HL-60 (cell line): ENCODE measurements at regions not wholly inside any gene's neighbourhood (a gene's known extent, or its start where the extent isn't known, plus 50 kb on each side); places are given as distances from the start of the nearest gene placed in this dataset.
"Not testable (repeated sequence)": the region's sequence is repeated elsewhere in the genome, so short reads cannot be mapped to it uniquely, and the experiment has no call there.

Source experiments
- DNase-seq, 2 experiments: peaks; one replicate each; pipeline ENCODE4 v3.0.0-alpha.2; 2010 to 2020; ENCODE audit warnings: low read depth in 1 of 2, low spot score in 1 of 2
- H3K27ac ChIP-seq: fragments of 250-450 bp; sonication (Bioruptor Pico); replicated peaks from 2 replicates; pipeline ENCODE4 v1.5.1; 2020; ENCODE audit warnings: mild to moderate bottlenecking, moderate library complexity
- H3K27me3 ChIP-seq: fragments of 250-450 bp; sonication (Bioruptor Pico); 2 replicates; pipeline ENCODE4 v1.5.1; 2021; ENCODE audit warnings: mild to moderate bottlenecking, moderate library complexity; ENCODE audit not compliant: insufficient read depth, poor library complexity, severe bottlenecking
- H3K4me3 ChIP-seq: replicated peaks from 2 replicates; pipeline ENCODE4 v1.5.1; 2011; ENCODE audit warnings: mild to moderate bottlenecking, control low read depth, low read length; ENCODE audit not compliant: insufficient read depth
- GABPA ChIP-seq: IDR thresholded peaks from 2 replicates; pipeline ENCODE4 v1.6.1; 2012; ENCODE audit warnings: low read depth
- POLR2AphosphoS5 ChIP-seq: IDR thresholded peaks from 2 replicates; pipeline ENCODE4 v1.6.1; 2012; ENCODE audit warnings: low read depth
- SPI1 ChIP-seq: IDR thresholded peaks from 2 replicates; pipeline ENCODE4 v1.6.1; 2012; ENCODE audit warnings: low read depth, mild to moderate bottlenecking, borderline replicate concordance
- TF ChIP-seq, protein P1 (sequence below): IDR thresholded peaks from 2 replicates; pipeline ENCODE4 v1.6.1; 2012; ENCODE audit warnings: low read depth; ENCODE audit not compliant: insufficient replicate concordance
- TF ChIP-seq, protein P2 (sequence below): IDR thresholded peaks from one replicate; pipeline ENCODE4 v1.5.1; 2011; ENCODE audit warnings: low read length, control low read depth, inconsistent platforms; ENCODE audit not compliant: insufficient read depth

DNA sequence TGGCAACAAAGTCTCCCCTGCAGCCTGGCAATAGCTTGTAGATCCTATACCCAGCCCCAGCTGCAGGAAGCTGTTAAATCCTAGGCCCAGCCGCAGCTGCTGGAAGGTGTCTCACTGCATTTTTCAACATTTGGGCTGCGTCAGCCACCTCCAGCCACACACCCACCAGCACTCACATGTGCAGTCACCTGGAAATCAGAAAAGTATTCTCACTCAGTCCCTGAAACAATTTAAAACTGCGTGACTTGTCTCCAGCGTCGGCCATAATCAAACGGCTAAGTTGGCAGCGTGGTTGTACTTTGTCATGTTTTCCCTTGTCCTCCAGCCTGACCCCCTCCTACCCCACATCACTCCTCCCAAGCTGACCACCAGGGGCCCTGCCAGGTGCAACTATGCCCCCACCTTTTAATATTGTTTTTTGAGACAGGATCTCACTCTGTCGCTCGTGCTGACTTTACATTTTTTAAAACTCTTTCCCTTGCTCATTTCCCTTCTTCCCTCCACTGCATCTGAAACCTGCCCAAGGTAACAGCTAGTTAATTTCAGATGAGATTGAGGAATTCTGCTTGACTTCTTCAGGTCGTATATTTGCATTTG lies 97.2 kb upstream of the FRG1 start:
- DNase-seq: no peak
- no peaks in the 10 kb centered on the region for H3K27me3 ChIP-seq
- H3K4me3 ChIP-seq: no peak overlapping the region
- no peak overlapping the region for H3K27ac ChIP-seq
- TF ChIP-seq SPI1 (no peak), GABPA (no peak), POLR2AphosphoS5 (no peak)
- TF ChIP-seq, protein P1, sequence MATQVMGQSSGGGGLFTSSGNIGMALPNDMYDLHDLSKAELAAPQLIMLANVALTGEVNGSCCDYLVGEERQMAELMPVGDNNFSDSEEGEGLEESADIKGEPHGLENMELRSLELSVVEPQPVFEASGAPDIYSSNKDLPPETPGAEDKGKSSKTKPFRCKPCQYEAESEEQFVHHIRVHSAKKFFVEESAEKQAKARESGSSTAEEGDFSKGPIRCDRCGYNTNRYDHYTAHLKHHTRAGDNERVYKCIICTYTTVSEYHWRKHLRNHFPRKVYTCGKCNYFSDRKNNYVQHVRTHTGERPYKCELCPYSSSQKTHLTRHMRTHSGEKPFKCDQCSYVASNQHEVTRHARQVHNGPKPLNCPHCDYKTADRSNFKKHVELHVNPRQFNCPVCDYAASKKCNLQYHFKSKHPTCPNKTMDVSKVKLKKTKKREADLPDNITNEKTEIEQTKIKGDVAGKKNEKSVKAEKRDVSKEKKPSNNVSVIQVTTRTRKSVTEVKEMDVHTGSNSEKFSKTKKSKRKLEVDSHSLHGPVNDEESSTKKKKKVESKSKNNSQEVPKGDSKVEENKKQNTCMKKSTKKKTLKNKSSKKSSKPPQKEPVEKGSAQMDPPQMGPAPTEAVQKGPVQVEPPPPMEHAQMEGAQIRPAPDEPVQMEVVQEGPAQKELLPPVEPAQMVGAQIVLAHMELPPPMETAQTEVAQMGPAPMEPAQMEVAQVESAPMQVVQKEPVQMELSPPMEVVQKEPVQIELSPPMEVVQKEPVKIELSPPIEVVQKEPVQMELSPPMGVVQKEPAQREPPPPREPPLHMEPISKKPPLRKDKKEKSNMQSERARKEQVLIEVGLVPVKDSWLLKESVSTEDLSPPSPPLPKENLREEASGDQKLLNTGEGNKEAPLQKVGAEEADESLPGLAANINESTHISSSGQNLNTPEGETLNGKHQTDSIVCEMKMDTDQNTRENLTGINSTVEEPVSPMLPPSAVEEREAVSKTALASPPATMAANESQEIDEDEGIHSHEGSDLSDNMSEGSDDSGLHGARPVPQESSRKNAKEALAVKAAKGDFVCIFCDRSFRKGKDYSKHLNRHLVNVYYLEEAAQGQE: no peak
- TF ChIP-seq, protein P2, sequence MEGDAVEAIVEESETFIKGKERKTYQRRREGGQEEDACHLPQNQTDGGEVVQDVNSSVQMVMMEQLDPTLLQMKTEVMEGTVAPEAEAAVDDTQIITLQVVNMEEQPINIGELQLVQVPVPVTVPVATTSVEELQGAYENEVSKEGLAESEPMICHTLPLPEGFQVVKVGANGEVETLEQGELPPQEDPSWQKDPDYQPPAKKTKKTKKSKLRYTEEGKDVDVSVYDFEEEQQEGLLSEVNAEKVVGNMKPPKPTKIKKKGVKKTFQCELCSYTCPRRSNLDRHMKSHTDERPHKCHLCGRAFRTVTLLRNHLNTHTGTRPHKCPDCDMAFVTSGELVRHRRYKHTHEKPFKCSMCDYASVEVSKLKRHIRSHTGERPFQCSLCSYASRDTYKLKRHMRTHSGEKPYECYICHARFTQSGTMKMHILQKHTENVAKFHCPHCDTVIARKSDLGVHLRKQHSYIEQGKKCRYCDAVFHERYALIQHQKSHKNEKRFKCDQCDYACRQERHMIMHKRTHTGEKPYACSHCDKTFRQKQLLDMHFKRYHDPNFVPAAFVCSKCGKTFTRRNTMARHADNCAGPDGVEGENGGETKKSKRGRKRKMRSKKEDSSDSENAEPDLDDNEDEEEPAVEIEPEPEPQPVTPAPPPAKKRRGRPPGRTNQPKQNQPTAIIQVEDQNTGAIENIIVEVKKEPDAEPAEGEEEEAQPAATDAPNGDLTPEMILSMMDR: no peak

DNA sequence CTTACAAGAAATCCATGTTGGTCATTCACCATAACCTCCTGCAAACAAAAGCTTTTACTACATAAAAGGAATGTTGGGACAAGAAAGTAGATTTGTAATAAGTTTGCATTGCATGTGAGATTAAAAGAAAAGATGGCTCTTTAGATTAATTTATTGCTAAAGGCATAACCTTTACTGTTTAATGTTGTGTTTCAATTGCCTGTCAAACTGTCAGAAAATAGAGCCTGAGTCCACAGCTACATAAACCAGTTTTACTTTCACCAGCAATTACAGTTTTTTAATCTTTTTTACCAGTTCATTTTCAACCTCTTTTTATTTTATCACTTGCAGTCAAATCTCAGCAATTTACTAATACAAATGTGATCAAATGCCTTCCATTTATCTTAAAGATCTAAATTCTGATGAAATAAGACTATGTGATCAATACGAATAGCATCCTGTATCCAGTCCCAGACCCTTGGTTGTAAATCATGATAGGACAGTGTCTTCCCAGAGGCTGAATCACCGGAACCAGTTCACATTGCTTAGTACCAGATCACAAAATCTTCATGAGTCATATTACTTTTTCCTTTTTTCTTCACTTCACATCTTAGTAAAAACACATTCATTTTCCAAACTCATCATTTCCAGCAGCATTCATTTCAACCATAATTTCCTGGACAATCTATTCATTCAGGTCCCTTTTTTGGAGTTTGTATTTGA lies 95.4 kb upstream of the FRG1 start:
- DNase-seq: no peak

DNA sequence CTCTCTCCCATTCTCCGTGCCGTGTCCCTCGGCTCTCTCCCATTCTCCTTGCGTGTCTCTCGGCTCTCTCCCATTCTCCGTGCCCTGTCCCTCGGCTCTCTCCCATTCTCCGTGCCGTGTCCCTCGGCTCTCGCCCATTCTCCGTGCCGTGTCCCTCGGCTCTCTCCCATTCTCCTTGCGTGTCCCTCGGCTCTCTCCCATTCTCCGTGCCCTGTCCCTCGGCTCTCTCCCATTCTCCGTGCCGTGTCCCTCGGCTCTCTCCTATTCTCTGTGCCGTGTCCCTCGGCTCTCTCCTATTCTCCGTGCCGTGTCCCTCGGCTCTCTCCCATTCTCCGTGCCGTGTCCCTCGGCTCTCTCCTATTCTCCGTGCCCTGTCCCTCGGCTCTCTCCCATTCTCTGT lies 94.6 kb upstream of the FRG1 start:
- H3K27me3 ChIP-seq, DNase-seq, H3K4me3 ChIP-seq, H3K27ac ChIP-seq: not testable (repeated sequence)

More for the DNA sequence above, 95.4 kb upstream of the FRG1 start:
- no peak overlapping the region for H3K27ac ChIP-seq
- no peaks in the 10 kb centered on the region for H3K27me3 ChIP-seq
- no peak for TF ChIP-seq SPI1
- TF ChIP-seq, protein P2: no peak
- TF ChIP-seq, protein P1: no peak
- no peak overlapping the region for H3K4me3 ChIP-seq

DNA sequence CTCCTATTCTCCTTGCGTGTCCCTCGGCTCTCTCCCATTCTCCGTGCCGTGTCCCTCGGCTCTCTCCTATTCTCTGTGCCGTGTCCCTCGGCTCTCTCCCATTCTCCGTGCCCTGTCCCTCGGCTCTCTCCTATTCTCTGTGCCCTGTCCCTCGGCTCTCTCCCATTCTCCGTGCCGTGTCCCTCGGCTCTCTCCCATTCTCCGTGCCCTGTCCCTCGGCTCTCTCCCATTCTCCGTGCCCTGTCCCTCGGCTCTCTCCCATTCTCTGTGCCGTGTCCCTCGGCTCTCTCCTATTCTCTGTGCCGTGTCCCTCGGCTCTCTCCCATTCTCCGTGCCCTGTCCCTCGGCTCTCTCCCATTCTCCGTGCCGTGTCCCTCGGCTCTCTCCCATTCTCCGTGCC lies 94.1 kb upstream of the FRG1 start:
- not testable (repeated sequence) for H3K27ac ChIP-seq, DNase-seq, H3K27me3 ChIP-seq, H3K4me3 ChIP-seq

DNA sequence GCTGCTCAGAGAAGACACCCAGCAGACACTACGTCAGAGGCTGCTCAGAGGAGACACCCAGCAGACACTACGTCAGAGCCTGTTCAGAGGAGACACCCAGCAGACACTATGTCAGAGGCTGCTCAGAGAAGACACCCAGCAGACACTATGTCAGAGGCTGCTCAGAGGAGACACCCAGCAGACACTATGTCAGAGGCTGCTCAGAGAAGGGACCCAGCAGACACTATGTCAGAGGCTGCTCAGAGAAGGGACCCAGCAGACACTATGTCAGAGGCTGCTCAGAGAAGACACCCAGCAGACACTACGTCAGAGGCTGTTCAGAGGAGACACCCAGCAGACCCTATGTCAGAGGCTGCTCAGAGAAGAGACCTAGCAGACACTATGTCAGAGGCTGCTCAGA lies 92.0 kb upstream of the FRG1 start:
- not testable (repeated sequence) for H3K27ac ChIP-seq, H3K27me3 ChIP-seq, DNase-seq, H3K4me3 ChIP-seq
